ENCODE measurements at regions not wholly inside any gene's neighbourhood (a gene's known extent, or its start where the extent isn't known, plus 50 kb on each side); places are given as distances from the start of the nearest gene placed in this dataset.

- H3K36me3 ChIP-seq = no peaks in the 10 kb centered on the region
- H3K27ac ChIP-seq = no peak overlapping the region
- no peak overlapping the region for H3K4me3 ChIP-seq
- no peaks in the 10 kb centered on the region for H3K27me3 ChIP-seq
- intact Hi-C loops (cut with DNase I) = no loop called here
- H3K4me1 ChIP-seq = no peaks in the 10 kb centered on the region
- DNase-seq (ENCODE audit: low spot score in 2 of 2) = no peak
- no peak for TF ChIP-seq CTCF (IDR thresholded peaks at IDR 0.05)
- no peaks in the 10 kb centered on the region for H3K9me3 ChIP-seq
Measured at GRCh38 chr2:41180387-41180786, 728.5 kb upstream of the SLC8A1 start.

- intact Hi-C loops (cut with DNase I) = no loop called here
- Histone ChIP-seq H3K27ac (no peak overlapping the region), H3K4me1 (no peaks in the 10 kb centered on the region), H3K36me3 (no peaks in the 10 kb centered on the region), H3K9me3 (no peaks in the 10 kb centered on the region), H3K4me3 (no peak overlapping the region), H3K27me3 (no peaks in the 10 kb centered on the region)
- TF ChIP-seq CTCF (IDR thresholded peaks at IDR 0.05) = no peak
- DNase-seq (ENCODE audit: low spot score in 2 of 2) = no peak
Measured at GRCh38 chr2:41182961-41183360, 731.1 kb upstream of the SLC8A1 start.

GRCh38 chr2:41187376-41188122 is 735.7 kb upstream of the SLC8A1 start:
- Histone ChIP-seq H3K4me1 (no peaks in the 10 kb centered on the region), H3K27ac (no peak overlapping the region), H3K27me3 (no peaks in the 10 kb centered on the region), H3K36me3 (no peaks in the 10 kb centered on the region), H3K4me3 (no peak overlapping the region), H3K9me3 (no peaks in the 10 kb centered on the region)
- TF ChIP-seq CTCF (IDR thresholded peaks at IDR 0.05) = no peak
- DNase-seq (ENCODE audit: low spot score in 2 of 2) = no peak
- intact Hi-C loops (cut with DNase I) = no loop called here

GRCh38 chr2:41194230-41194629 is 742.3 kb upstream of the SLC8A1 start:
- Histone ChIP-seq H3K27me3 (no peaks in the 10 kb centered on the region), H3K9me3 (no peaks in the 10 kb centered on the region), H3K36me3 (no peaks in the 10 kb centered on the region), H3K4me1 (no peaks in the 10 kb centered on the region), H3K27ac (no peak overlapping the region), H3K4me3 (no peak overlapping the region)
- no peak for TF ChIP-seq CTCF (IDR thresholded peaks at IDR 0.05)
- intact Hi-C loops (cut with DNase I) = no loop called here
- DNase-seq (ENCODE audit: low spot score in 2 of 2) = no peak

- intact Hi-C loops (cut with DNase I) = no loop called here
- no peaks in the 10 kb centered on the region for H3K36me3 ChIP-seq
- no peak for TF ChIP-seq CTCF (IDR thresholded peaks at IDR 0.05)
- no peak for DNase-seq (ENCODE audit: low spot score in 2 of 2)
- peaks cover 0 to 6% of the 10 kb centered on the region in 2 donors for H3K4me1 ChIP-seq
- no peak overlapping the region for H3K27ac ChIP-seq
- no peaks in the 10 kb centered on the region for H3K9me3 ChIP-seq
- H3K4me3 ChIP-seq = no peak overlapping the region
- H3K27me3 ChIP-seq = no peaks in the 10 kb centered on the region
Measured at GRCh38 chr2:41197781-41198180, 745.9 kb upstream of the SLC8A1 start.

GRCh38 chr2:41199334-41199733 is 747.4 kb upstream of the SLC8A1 start:
- H3K27me3 ChIP-seq = no peaks in the 10 kb centered on the region
- H3K36me3 ChIP-seq = no peaks in the 10 kb centered on the region
- no peak overlapping the region for H3K4me3 ChIP-seq
- TF ChIP-seq CTCF (IDR thresholded peaks at IDR 0.05) = no peak
- DNase-seq (ENCODE audit: low spot score in 2 of 2) = no peak
- intact Hi-C loops (cut with DNase I) = no loop called here
- no peak overlapping the region for H3K27ac ChIP-seq
- no peaks in the 10 kb centered on the region for H3K9me3 ChIP-seq
- H3K4me1 ChIP-seq = peaks cover 0 to 6% of the 10 kb centered on the region in 2 donors

All from ascending aorta (tissue), 2 donors.